Common myeloid progenitor, CD34-positive (primary cell): ENCODE measurements at regions not wholly inside any gene's neighbourhood (a gene's known extent, or its start where the extent isn't known, plus 50 kb on each side); places are given as distances from the start of the nearest gene placed in this dataset.

Experiments
- CTCF ChIA-PET: fragments of 350-600 bp; sonication (Branson Sonifier 250); formaldehyde crosslinking; loops from one replicate; lab custom pipeline; 2021; ENCODE audit warnings: antibody characterized with exemption; lab: Charles Lee
- POLR2A ChIA-PET: fragments of 350-600 bp; sonication (Branson Sonifier 250); formaldehyde crosslinking; loops from one replicate; lab custom pipeline; 2021; ENCODE audit warnings: antibody characterized with exemption; lab: Charles Lee
- DNase-seq, 3 donors: peaks; one replicate each; pipeline versions ENCODE4 v3.0.0 to v3.0.0-alpha.2; 2013
- H3K27ac ChIP-seq, 2 experiments: 1 replicate in 1 of 2; 2 replicates in 1 of 2; pipeline ENCODE4 v1.7.0; 2013; ENCODE audit warnings: inconsistent platforms in 2 of 2, low read length in 2 of 2, mild to moderate bottlenecking in 2 of 2, low read depth in 1 of 2, moderate library complexity in 1 of 2; ENCODE audit not compliant: severe bottlenecking in 2 of 2, insufficient read depth in 1 of 2, poor library complexity in 1 of 2
- H3K27me3 ChIP-seq, 5 experiments: replicated peaks in 2 of 5; 1 replicate in 3 of 5; 2 replicates in 2 of 5; pipeline versions ENCODE4 v1.6.1 to v1.7.0; 2013; ENCODE audit warnings: low read length in 4 of 5, mild to moderate bottlenecking in 2 of 5, moderate library complexity in 2 of 5, inconsistent platforms in 1 of 5; ENCODE audit not compliant: insufficient read depth in 5 of 5, control insufficient read depth in 4 of 5
- H3K36me3 ChIP-seq, 4 experiments: 1 replicate in 2 of 4; 2 replicates in 2 of 4; pipeline versions ENCODE4 v1.6.1 to v1.7.0; 2013; ENCODE audit warnings: low read length in 3 of 4, control low read depth in 1 of 4, mild to moderate bottlenecking in 1 of 4; ENCODE audit not compliant: control insufficient read depth in 4 of 4, insufficient read depth in 4 of 4
- H3K4me1 ChIP-seq, 4 experiments: 1 replicate in 3 of 4; 2 replicates in 1 of 4; pipeline versions ENCODE4 v1.6.1 to v1.7.1; 2013; ENCODE audit warnings: low read length in 3 of 4, mild to moderate bottlenecking in 3 of 4, control low read depth in 1 of 4, inconsistent platforms in 1 of 4, moderate library complexity in 1 of 4; ENCODE audit not compliant: control insufficient read depth in 4 of 4, insufficient read depth in 4 of 4; ENCODE audit errors: control extremely low read depth in 1 of 4
- H3K4me3 ChIP-seq, 7 experiments: 1 replicate in 4 of 7; 2 replicates in 3 of 7; pipeline versions ENCODE4 v1.5.1 to v1.7.0; 2013; ENCODE audit warnings: mild to moderate bottlenecking in 7 of 7, low read length in 6 of 7, moderate library complexity in 6 of 7, inconsistent platforms in 2 of 7, low read depth in 2 of 7, control low read depth in 1 of 7; ENCODE audit not compliant: insufficient read depth in 4 of 7, control insufficient read depth in 1 of 7; ENCODE audit errors: extremely low read depth in 1 of 7
- H3K9me3 ChIP-seq, 5 experiments: 1 replicate in 4 of 5; 2 replicates in 1 of 5; pipeline versions ENCODE4 v1.6.1 to v1.7.1; 2013; ENCODE audit warnings: low read length in 4 of 5, mild to moderate bottlenecking in 2 of 5, inconsistent platforms in 1 of 5, low read depth in 1 of 5, moderate library complexity in 1 of 5; ENCODE audit not compliant: control insufficient read depth in 4 of 5, insufficient read depth in 2 of 5; ENCODE audit errors: control extremely low read depth in 1 of 5
- WGBS: methylation state at CpG from one replicate; pipeline ENCODE4 v1.1.5; 2013; ENCODE audit not compliant: insufficient coverage; 5-methylcytosine and 5-hydroxymethylcytosine counted together

DNA sequence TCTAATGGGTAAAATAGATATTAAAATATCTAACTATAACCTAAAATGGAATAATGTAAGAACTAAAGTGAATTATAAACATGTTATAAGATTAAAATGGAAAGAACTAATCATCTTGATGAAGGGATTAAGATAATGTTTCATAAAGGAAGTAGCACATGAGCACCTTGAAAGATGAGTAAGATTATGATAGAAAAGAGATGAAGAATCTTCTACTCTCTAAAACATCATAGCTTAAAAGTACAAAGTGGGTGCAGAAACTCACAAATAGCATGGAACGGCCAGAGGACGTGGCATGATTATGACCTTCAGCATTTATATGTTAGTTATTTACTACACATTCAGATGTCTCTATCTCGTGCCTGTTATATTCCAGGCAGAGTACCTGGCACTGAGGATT is 76.2 kb upstream of the COL5A2 start:
- no peaks in the 10 kb centered on the region for H3K9me3 ChIP-seq
- ChIA-PET CTCF (no interaction called here), POLR2A (no interaction called here)
- no peaks in the 10 kb centered on the region for H3K27me3 ChIP-seq
- no peak overlapping the region for H3K27ac ChIP-seq
- no peaks in the 10 kb centered on the region for H3K36me3 ChIP-seq
- DNase-seq, result no peak
- H3K4me3 ChIP-seq, result no peak overlapping the region
- H3K4me1 ChIP-seq, result no peaks in the 10 kb centered on the region
- no CpG with 5 or more reads among the region's 3 CpGs for WGBS

GRCh38 chr2:189258616-189259365 is 79.2 kb upstream of the COL5A2 start:
- Histone ChIP-seq H3K4me3 (no peak overlapping the region), H3K27me3 (no peaks in the 10 kb centered on the region), H3K27ac (no peak overlapping the region), H3K4me1 (no peaks in the 10 kb centered on the region), H3K36me3 (no peaks in the 10 kb centered on the region), H3K9me3 (no peaks in the 10 kb centered on the region)
- no peak for DNase-seq
- ChIA-PET POLR2A (no interaction called here), CTCF (no interaction called here)
- WGBS, result 98% methylated on average over 5 of the region's 6 CpGs

DNA sequence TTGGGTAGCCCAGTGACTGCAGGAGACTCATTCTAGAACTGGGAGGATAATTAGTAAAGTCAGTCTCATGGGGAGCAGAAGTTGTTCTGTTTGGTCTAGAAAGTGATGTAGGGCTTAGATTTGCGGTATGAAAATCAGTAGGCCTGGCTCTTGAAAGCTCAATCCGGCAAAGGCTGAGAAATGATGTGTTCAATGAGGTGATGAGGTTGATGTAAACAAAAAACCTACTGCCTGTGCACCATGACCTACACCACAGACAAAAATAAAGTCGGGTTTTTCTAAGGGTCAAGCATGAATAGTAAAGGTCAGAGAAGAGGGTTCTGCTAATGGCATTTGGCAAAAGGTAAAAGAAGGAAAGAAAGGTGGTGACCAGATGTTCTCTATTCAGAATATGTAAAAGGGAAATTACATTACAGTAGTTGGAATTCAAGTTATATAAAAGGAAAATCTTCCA is 80.8 kb upstream of the COL5A2 start:
- POLR2A ChIA-PET, result no interaction called here
- DNase-seq, result no peak
- WGBS, result no CpG with 5 or more reads among the region's 3 CpGs
- Histone ChIP-seq H3K4me3 (no peak overlapping the region), H3K27ac (no peak overlapping the region), H3K36me3 (no peaks in the 10 kb centered on the region), H3K27me3 (no peaks in the 10 kb centered on the region), H3K4me1 (no peaks in the 10 kb centered on the region), H3K9me3 (no peaks in the 10 kb centered on the region)
- CTCF ChIA-PET, result no interaction called here

GRCh38 chr2:189261431-189261841 is 81.9 kb upstream of the COL5A2 start:
- H3K9me3 ChIP-seq, result peaks cover 0 to 2% (median 0%) of the 10 kb centered on the region in 5 experiments
- no peak overlapping the region for H3K27ac ChIP-seq
- CTCF ChIA-PET, result no interaction called here
- no peaks in the 10 kb centered on the region for H3K36me3 ChIP-seq
- DNase-seq, result no peak
- H3K4me1 ChIP-seq, result no peaks in the 10 kb centered on the region
- H3K4me3 ChIP-seq, result no peak overlapping the region
- POLR2A ChIA-PET, result no interaction called here
- 88% methylated on average over 1 of the region's 2 CpGs for WGBS
- no peaks in the 10 kb centered on the region for H3K27me3 ChIP-seq

DNA sequence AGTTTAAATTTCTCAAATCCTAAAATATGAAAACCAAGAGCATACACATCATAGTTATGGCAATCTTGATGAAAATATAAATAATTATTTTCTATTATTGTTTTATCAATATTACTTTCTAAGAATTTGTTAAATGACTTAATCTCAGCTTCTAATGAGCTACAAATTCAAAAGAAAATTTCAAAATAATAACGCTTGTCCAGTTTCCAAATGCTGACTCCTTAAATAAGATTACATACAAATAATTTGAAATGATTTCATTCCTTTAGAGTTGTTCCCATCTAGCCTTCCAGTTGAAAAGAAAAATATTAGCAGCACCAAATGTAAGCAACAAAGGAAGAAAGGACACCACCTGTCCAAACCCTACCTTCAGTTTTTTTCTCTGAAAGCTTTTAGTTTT is 82.4 kb upstream of the COL5A2 start:
- WGBS, result no CpG with 5 or more reads among the region's 1 CpG
- POLR2A ChIA-PET, result no interaction called here
- no peak overlapping the region for H3K4me3 ChIP-seq
- no peaks in the 10 kb centered on the region for H3K27me3 ChIP-seq
- peaks cover 0 to 4% (median 0%) of the 10 kb centered on the region in 5 experiments for H3K9me3 ChIP-seq
- CTCF ChIA-PET, result no interaction called here
- no peak for DNase-seq
- no peaks in the 10 kb centered on the region for H3K36me3 ChIP-seq
- no peak overlapping the region for H3K27ac ChIP-seq
- H3K4me1 ChIP-seq, result no peaks in the 10 kb centered on the region

- Histone ChIP-seq H3K4me1 (no peaks in the 10 kb centered on the region), H3K36me3 (no peaks in the 10 kb centered on the region), H3K4me3 (no peak overlapping the region), H3K9me3 (peaks cover 0 to 4% (median 0%) of the 10 kb centered on the region in 5 experiments), H3K27me3 (no peaks in the 10 kb centered on the region), H3K27ac (no peak overlapping the region)
- 100% methylated on average over 2 of the region's 3 CpGs for WGBS
- CTCF ChIA-PET, result no interaction called here
- POLR2A ChIA-PET, result no interaction called here
- DNase-seq, result no peak
Observed at GRCh38 chr2:189265696-189266320, 86.2 kb upstream of the COL5A2 start.

DNA sequence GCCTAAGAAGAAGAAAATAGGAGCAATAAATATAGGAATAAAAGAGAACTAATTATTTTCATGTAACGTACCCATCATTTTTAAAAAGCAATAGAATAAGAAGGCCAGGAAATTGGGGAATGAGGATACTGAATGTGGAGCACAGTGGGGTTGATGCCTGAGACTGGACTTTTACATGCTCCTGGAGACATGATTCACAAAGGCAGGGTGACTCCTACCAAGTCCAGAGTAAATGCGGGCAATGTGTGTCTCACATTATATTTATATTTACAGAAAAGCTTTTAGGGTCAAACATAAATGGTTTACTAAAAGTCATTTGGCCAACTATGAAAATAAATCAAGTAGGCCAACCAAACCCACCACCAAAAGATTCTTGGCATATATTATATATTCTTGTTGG is 87.9 kb upstream of the COL5A2 start:
- no CpG with 5 or more reads among the region's 2 CpGs for WGBS
- ChIA-PET POLR2A (no interaction called here), CTCF (no interaction called here)
- Histone ChIP-seq H3K27me3 (no peaks in the 10 kb centered on the region), H3K27ac (no peak overlapping the region), H3K9me3 (peaks cover 0 to 4% (median 0%) of the 10 kb centered on the region in 5 experiments), H3K4me1 (no peaks in the 10 kb centered on the region), H3K36me3 (no peaks in the 10 kb centered on the region), H3K4me3 (no peak overlapping the region)
- no peak for DNase-seq
